ENCODE measurements at regions not wholly inside any gene's neighbourhood (a gene's known extent, or its start where the extent isn't known, plus 50 kb on each side); places are given as distances from the start of the nearest gene placed in this dataset.

GRCh38 chr11:116518141-116518540, 254.6 kb downstream of the BUD13 start:
- no peaks in the 10 kb centered on the region for H3F3A ChIP-seq (ENCODE audit: control insufficient read depth, insufficient read depth)
- H3K79me2 ChIP-seq (ENCODE audit: control insufficient read depth, low read length) = no peaks in the 10 kb centered on the region
- H3K9me3 ChIP-seq (ENCODE audit: control insufficient read depth, insufficient read depth, low read length) = no peaks in the 10 kb centered on the region
- H3K27me3 ChIP-seq (ENCODE audit: control insufficient read depth, low read length) = peaks cover 9% of the 10 kb centered on the region; the same call in 1 of the 2 replicates
- no peak overlapping the region for H3K27ac ChIP-seq (ENCODE audit: low read depth, low read length)
- H3K9me2 ChIP-seq (replicated peaks; ENCODE audit: control insufficient read depth, low read length) = no peaks in the 10 kb centered on the region
- no peaks in the 10 kb centered on the region for H4K20me1 ChIP-seq (ENCODE audit: control insufficient read depth, insufficient read depth, low read depth, low read length)
- TF ChIP-seq EZH2phosphoT487 (IDR thresholded peaks at IDR 0.05; ENCODE audit: borderline replicate concordance, low read length) = no peak
- TF ChIP-seq CTCF (IDR thresholded peaks at IDR 0.05; ENCODE audit: low read depth, low read length, poor library complexity, severe bottlenecking) = no peak
- H3K4me3 ChIP-seq (ENCODE audit: low read length) = no peak overlapping the region
- H3K4me1 ChIP-seq (ENCODE audit: control insufficient read depth, low read length) = no peaks in the 10 kb centered on the region
- no peak overlapping the region for H3K4me2 ChIP-seq (ENCODE audit: low read length)
- H3K36me3 ChIP-seq (ENCODE audit: control insufficient read depth, low read length) = no peaks in the 10 kb centered on the region

- TF ChIP-seq EZH2phosphoT487 (IDR thresholded peaks at IDR 0.05; ENCODE audit: borderline replicate concordance, low read length) (no peak), CTCF (IDR thresholded peaks at IDR 0.05; ENCODE audit: low read depth, low read length, poor library complexity, severe bottlenecking) (no peak)
- no peaks in the 10 kb centered on the region for H3K9me3 ChIP-seq (ENCODE audit: control insufficient read depth, insufficient read depth, low read length)
- H3F3A ChIP-seq (ENCODE audit: control insufficient read depth, insufficient read depth) = no peaks in the 10 kb centered on the region
- no peak overlapping the region for H3K4me2 ChIP-seq (ENCODE audit: low read length)
- no peak overlapping the region for H3K27ac ChIP-seq (ENCODE audit: low read depth, low read length)
- no peaks in the 10 kb centered on the region for H4K20me1 ChIP-seq (ENCODE audit: control insufficient read depth, insufficient read depth, low read depth, low read length)
- H3K9me2 ChIP-seq (replicated peaks; ENCODE audit: control insufficient read depth, low read length) = no peaks in the 10 kb centered on the region
- no peaks in the 10 kb centered on the region for H3K4me1 ChIP-seq (ENCODE audit: control insufficient read depth, low read length)
- H3K27me3 ChIP-seq (ENCODE audit: control insufficient read depth, low read length) = peaks cover 9% of the 10 kb centered on the region; the same call in 1 of the 2 replicates
- no peaks in the 10 kb centered on the region for H3K36me3 ChIP-seq (ENCODE audit: control insufficient read depth, low read length)
- H3K4me3 ChIP-seq (ENCODE audit: low read length) = no peak overlapping the region
- H3K79me2 ChIP-seq (ENCODE audit: control insufficient read depth, low read length) = no peaks in the 10 kb centered on the region
Observed at GRCh38 chr11:116517584-116517983, 255.2 kb downstream of the BUD13 start.

- no peak overlapping the region for H3K4me3 ChIP-seq (ENCODE audit: low read length)
- TF ChIP-seq CTCF (IDR thresholded peaks at IDR 0.05; ENCODE audit: low read depth, low read length, poor library complexity, severe bottlenecking) = no peak
- no peak for TF ChIP-seq EZH2phosphoT487 (IDR thresholded peaks at IDR 0.05; ENCODE audit: borderline replicate concordance, low read length)
- no peaks in the 10 kb centered on the region for H3K36me3 ChIP-seq (ENCODE audit: control insufficient read depth, low read length)
- peaks cover 9% of the 10 kb centered on the region; the same call in 1 of the 2 replicates for H3K27me3 ChIP-seq (ENCODE audit: control insufficient read depth, low read length)
- H3K27ac ChIP-seq (ENCODE audit: low read depth, low read length) = no peak overlapping the region
- no peaks in the 10 kb centered on the region for H3K4me1 ChIP-seq (ENCODE audit: control insufficient read depth, low read length)
- no peaks in the 10 kb centered on the region for H3K9me2 ChIP-seq (replicated peaks; ENCODE audit: control insufficient read depth, low read length)
- H3K9me3 ChIP-seq (ENCODE audit: control insufficient read depth, insufficient read depth, low read length) = no peaks in the 10 kb centered on the region
- H3F3A ChIP-seq (ENCODE audit: control insufficient read depth, insufficient read depth) = no peaks in the 10 kb centered on the region
- H3K79me2 ChIP-seq (ENCODE audit: control insufficient read depth, low read length) = no peaks in the 10 kb centered on the region
- no peaks in the 10 kb centered on the region for H4K20me1 ChIP-seq (ENCODE audit: control insufficient read depth, insufficient read depth, low read depth, low read length)
- no peak overlapping the region for H3K4me2 ChIP-seq (ENCODE audit: low read length)
Observed at GRCh38 chr11:116517077-116517476, 255.7 kb downstream of the BUD13 start.

Measured in DOHH2 (cell line).